Suppressor macrophage (primary cell): ENCODE measurements at regions not wholly inside any gene's neighbourhood (a gene's known extent, or its start where the extent isn't known, plus 50 kb on each side); places are given as distances from the start of the nearest gene placed in this dataset.

Source experiments
- DNase-seq, 4 experiments: peaks; one replicate each; pipeline ENCODE4 v3.0.0-alpha.2; 2020 to 2022

DNA sequence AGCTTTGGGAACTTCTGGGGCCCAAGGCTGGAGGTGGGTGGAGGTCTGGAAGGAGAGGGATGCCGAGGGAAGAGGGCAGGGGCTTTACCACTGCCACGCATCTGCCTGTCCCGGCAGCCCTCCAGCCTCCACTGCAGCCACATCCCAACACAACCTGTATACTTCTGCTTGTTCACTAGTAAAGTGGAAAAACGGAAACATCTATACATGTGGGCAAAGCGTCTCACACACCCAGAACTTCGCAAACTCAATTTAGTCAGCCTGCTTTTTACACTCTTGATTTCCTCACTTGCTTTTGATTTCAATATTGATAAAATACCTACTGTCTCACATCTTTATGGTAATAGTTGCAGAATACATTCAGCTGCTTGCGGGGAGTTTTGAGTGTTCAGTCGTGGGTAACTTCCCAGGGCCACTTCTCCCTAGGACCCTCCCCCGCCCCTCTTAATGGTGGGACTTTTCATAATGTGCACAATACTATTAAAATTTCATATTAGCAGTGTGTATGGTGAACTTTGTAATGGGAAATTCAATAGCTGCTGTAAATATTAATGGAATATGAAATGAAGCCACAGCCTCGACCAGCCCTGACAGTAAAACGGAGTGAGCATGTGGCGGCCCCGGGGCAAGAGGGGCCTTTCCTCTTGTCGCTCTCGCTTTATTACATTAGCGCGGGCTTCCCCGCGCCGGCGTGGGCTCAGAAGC, 85.2 kb downstream of the NR2F2 start:
- no peak for DNase-seq

GRCh38 chr15:96416218-96416933, 85.9 kb downstream of the NR2F2 start:
- no peak for DNase-seq

DNA sequence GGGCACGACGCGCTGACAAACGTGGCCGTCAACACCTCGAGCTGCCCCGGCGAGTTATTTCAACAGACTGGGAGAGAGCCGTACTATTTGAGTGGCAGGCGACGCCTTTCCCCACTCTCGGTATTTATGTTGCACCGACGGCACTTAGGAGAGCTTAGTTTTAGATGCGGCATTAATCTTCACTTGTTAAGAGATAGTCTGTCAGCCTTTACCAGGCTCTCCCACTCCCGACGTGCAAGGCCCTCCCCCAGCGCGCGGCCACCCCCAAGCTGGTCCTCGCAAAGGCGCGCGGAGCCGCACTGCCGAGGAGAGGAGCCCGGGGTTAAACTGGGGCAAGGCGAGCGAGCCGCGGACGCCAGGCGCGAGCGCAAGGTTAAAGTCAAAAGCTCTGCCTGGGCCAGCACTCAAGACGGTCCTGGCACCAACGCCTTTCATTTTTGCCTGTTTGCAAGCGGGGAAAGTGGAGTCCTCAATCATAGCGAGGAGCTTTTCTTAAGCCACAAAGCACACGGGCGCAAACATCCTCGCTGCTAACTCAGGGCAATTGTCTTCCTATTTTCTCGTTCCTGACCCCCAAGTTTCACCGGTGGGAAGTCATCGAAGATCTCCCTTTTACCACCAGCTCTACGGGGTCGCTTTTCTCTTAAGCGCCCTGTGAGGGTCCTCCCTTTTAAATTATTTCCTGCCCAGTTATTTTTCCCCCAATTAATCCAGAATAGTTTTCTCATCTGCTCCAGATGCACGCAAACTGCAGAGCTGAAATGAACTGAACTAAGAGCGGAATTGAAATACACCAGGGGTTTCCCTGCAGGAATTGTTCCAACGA, 86.6 kb downstream of the NR2F2 start:
- DNase-seq, result no peak

DNA sequence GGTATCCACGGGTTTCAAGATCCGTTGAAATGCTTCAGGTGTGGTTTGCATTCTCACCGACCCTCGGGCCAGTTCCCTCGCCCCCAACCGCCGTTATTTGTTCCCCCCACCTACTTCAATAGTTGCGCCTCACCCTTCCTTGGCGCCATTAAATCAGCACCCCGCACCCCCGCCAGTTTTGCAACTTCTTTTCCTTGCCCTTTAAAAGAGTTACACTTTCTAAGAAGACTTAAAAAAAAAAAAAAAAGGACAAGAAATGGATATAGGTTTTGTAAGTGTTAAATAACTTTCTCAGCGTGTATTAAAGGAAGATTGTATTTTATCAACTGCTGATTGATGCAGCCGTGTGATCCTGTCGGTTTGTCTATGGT, 87.2 kb downstream of the NR2F2 start:
- no peak for DNase-seq

GRCh38 chr15:96418146-96418545, 87.6 kb downstream of the NR2F2 start:
- no peak for DNase-seq

DNA sequence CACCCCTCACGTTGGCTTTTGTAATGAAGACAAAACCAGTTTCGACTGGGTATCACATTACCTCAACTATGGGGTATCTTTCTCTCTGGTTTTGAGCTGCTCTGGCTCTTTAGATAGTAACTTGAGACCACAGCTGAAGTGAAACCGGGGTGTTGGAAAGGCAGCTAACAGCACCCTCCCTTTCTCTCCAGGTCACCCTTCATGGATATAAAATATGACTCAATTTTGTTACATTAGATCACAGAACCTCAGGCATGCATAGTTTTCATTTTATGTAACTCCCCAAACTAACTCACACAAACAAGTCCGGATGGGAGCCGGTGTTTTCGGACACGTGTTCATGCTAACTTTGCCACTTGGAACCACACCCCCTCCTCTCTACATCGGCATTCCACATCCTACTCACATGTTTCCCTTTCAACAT, 90.7 kb downstream of the NR2F2 start:
- no peak for DNase-seq

DNA sequence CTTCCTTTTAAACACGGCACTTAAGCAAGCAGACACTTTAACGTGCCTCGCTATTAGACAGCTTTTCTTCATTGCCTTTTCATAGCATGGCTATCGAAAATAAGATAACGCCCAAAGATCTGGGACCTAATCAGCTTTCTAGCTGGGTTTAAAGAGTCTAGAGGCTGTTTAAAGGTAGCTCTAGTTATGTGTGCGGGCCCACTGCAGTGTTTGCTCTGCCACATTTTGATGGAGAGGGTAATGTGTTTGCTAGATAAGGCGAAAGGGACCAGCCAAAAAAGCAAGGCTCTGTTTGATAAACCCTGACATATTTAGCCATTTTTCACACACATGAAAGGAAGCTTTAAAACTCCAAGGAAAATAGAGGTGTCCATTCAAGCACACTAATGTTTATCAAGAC, 91.6 kb downstream of the NR2F2 start:
- DNase-seq, result no peak

- DNase-seq, result no peak
These were observed 94.2 kb downstream of the NR2F2 start for GRCh38 chr15:96424674-96425073.

- no peak for DNase-seq
These were observed 98.2 kb downstream of the NR2F2 start for GRCh38 chr15:96428742-96429141.

GRCh38 chr15:96431786-96432185, 101.3 kb downstream of the NR2F2 start:
- no peak for DNase-seq

GRCh38 chr15:96435022-96435421, 104.5 kb downstream of the NR2F2 start:
- no peak for DNase-seq

GRCh38 chr15:96435841-96436240, 105.3 kb downstream of the NR2F2 start:
- no peak for DNase-seq

- DNase-seq, result no peak
These were observed 110.5 kb downstream of the NR2F2 start for GRCh38 chr15:96440978-96441377.

GRCh38 chr15:96442076-96442475, 111.6 kb downstream of the NR2F2 start:
- no peak for DNase-seq

DNA sequence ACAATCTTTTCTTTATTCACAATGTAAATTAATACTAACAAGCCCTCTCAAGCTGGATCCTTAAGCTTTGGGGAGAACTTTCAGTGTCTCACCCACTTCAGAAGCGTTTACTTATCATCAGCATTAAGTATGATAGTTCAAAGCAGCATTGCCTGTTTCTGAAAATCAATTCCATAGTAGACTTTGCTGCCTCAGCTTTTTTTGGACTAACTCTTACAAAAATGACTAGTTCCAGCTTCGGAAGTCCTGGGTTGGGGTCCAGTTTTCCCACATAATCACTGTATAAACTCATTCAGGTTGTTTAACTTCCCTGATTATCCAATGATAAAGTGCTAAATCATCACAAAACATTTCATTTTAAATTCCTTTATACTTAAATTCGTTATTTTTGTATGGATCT, 114.4 kb downstream of the NR2F2 start:
- DNase-seq, result no peak

DNA sequence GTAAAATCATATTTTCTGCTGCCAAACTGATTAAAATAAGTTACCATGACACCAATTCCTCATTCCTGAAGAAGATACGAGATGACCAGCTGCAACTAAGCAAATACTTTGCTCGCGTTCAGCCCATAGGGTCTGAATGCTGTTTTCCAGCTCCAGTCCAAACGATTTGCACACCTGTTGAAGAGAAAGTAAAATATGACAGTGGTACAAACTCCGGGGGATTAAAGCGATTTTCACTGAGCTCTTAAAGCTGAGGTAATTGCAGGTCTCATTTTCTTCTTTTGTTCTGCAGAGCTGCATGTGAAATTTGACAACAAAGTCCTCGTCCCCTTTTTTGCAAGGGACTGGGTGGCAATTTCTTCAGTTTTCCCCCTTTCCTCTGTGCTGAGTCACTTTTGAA, 118.4 kb downstream of the NR2F2 start:
- no peak for DNase-seq

- no peak for DNase-seq
These were observed 127.3 kb downstream of the NR2F2 start for GRCh38 chr15:96457841-96458240.

GRCh38 chr15:96460106-96460505, 129.6 kb downstream of the NR2F2 start:
- DNase-seq, result no peak

DNA sequence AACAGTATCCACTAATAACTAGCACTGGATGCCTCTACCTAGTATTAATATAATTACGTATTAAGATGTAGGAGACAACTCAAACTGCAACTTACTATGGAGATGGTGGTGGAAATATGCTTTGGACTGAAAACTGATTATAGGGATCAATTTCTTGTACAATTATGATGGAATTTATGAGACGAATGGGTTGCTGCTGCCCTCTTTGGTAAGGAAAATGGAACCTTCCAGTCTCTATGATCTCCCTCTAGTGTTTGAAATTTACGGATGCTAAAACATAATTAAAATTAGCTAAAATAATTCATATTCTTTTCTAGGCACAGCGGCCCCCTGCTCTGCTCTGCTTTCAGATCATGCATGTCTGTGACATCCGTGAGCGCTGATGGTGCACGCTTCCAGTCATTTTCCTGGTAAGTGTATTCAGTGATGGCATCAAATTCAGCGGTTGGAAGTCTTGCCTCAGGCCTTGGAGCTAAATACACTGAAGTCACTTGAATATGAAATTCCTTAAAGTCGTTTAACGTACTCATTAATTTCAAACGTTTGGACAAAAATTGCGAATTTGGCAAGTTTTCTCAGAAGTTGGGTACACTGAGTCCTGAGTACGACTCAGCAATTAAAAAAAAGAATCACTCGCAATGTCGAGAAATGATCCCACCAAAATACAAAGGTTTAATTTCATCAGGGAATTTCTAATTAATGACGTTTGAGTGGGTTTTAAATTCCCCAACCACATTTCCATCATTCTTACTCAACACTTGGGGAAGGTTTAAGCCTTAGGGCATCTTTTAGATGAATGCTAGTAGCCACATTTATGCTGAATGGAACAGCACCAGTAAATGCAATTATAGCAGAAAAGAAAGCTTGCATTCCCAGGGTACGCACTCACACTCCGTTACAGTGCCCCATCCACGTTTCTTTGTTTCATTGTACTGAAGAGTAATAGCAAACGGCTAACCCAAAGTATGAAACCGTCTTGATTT, 132.6 kb downstream of the NR2F2 start:
- no peak for DNase-seq

- no peak for DNase-seq
These were observed 136.0 kb downstream of the NR2F2 start for GRCh38 chr15:96466389-96466947.

GRCh38 chr15:96468036-96468435, 137.5 kb downstream of the NR2F2 start:
- no peak for DNase-seq
